ENCODE measurements at regions not wholly inside any gene's neighbourhood (a gene's known extent, or its start where the extent isn't known, plus 50 kb on each side); places are given as distances from the start of the nearest gene placed in this dataset.

DNA sequence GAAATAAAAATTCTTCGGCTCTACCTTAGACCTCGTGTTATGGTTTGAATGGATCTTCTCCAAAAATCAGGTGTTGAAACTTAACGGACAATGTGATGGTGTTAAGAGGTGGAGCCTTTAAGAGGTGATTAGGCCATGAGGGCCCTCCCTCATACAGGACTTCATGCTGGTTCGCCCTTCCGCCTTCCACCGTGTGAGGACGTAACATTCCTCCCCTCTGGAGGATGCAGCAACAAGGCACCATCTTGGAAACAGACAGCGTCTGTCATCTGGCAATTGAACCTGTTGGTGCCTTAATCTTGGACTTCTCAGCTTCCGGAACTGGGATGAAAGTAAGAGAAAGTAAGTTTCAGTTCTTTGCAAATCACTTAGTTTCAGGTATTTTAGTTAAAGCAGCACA lies 126.3 kb upstream of the SPRED2 start:
- 0 out of 2 replicates have a peak, but pooled peaks cover 2% of the 10 kb centered on the region for H3K4me1 ChIP-seq (ENCODE audit: control insufficient read depth, insufficient read depth, low read length)
- TF ChIP-seq CHD1 (IDR thresholded peaks at IDR 0.05; ENCODE audit: low read depth, low read length) (no peak), MAFK (IDR thresholded peaks at IDR 0.05; ENCODE audit: low read depth, low read length) (no peak)
- H3K14ac ChIP-seq (replicated peaks; ENCODE audit: low read depth, low read length): no peak overlapping the region
- H3K9me3 ChIP-seq (ENCODE audit: control insufficient read depth, insufficient read depth, low read length): no peaks in the 10 kb centered on the region
- no peak overlapping the region for H3K18ac ChIP-seq (ENCODE audit: low read depth, low read length)
- no peak overlapping the region for H2AK5ac ChIP-seq (ENCODE audit: low read depth, low read length)
- no peak overlapping the region for H3K9ac ChIP-seq (ENCODE audit: low read depth, low read length)
- ATAC-seq (ENCODE audit: low read depth): no peak
- ChIA-PET POLR2A (ENCODE audit: unreplicated experiment) (no interaction called here), CTCF (no interaction called here)
- intact Hi-C loops (cut with micrococcal nuclease) (no loop called here), dilution Hi-C loops (cut with HindIII; ENCODE audit: low sequenced_read_pairs, unreplicated experiment) (no loop called here), in situ Hi-C loops (cut with MboI; ENCODE audit: low sequenced_read_pairs) (loop anchor here (25.0 kb wide), 1 partner anchor 496 kb away; the partner anchor contains the start of gene CEP68)
- no peak overlapping the region for H2BK5ac ChIP-seq (ENCODE audit: low read depth, low read length, poor library complexity, severe bottlenecking)
- H4K5ac ChIP-seq (ENCODE audit: low read depth, low read length): no peak overlapping the region
- H4K91ac ChIP-seq (ENCODE audit: insufficient read depth, low read depth, low read length): no peak overlapping the region
- H2AFZ ChIP-seq (replicated peaks; ENCODE audit: low read length, poor library complexity): no peak overlapping the region
- 0 out of 2 replicates have a peak, but pooled peaks cover 3% of the 10 kb centered on the region for H3K9me1 ChIP-seq (ENCODE audit: insufficient read depth, low read length)
- no peaks in the 10 kb centered on the region for H3K36me3 ChIP-seq (ENCODE audit: control insufficient read depth, insufficient read depth, low read length)
- 100% methylated on average over 1 of the region's 9 CpGs; no CpG with 5 or more reads in 1 of the 2 experiments for WGBS, 2 experiments (ENCODE audit: extremely low coverage in 2 of 2, insufficient read length in 1 of 2)
- no peak overlapping the region for H2BK120ac ChIP-seq (ENCODE audit: low read depth, low read length)
- BruUV-seq (replicated peaks): no TSS peak
- DNase-seq: no peak
- H3K27ac ChIP-seq (ENCODE audit: insufficient read depth, low read length): no peak overlapping the region
- H3K4me2 ChIP-seq (ENCODE audit: low read depth, low read length): no peak overlapping the region
- no peak overlapping the region for H3K4me3 ChIP-seq (ENCODE audit: insufficient read depth, low read depth, low read length)
- H2AK9ac ChIP-seq (replicated peaks; ENCODE audit: low read depth, low read length, poor library complexity): no peak overlapping the region
- H2BK15ac ChIP-seq (ENCODE audit: low read depth, low read length): no peak overlapping the region
- H3K4ac ChIP-seq (ENCODE audit: low read depth, low read length): no peak overlapping the region
- no peak overlapping the region for H3K23ac ChIP-seq (ENCODE audit: low read depth, low read length)
- peaks cover 13% of the 10 kb centered on the region for H3K27me3 ChIP-seq (ENCODE audit: control insufficient read depth, insufficient read depth, low read length)
- no peak overlapping the region for H2BK20ac ChIP-seq (ENCODE audit: low read depth, low read length)
- H4K8ac ChIP-seq (ENCODE audit: low read depth in 2 of 2, low read length in 2 of 2): no peak overlapping the region
- no peak overlapping the region for H3K56ac ChIP-seq (ENCODE audit: extremely low read depth, insufficient read depth, low read length)
- no peaks in the 10 kb centered on the region for H3K79me1 ChIP-seq (ENCODE audit: low read depth in 1 of 2, low read length in 2 of 2)
- H4K20me1 ChIP-seq (ENCODE audit: insufficient read depth, low read length): no peaks in the 10 kb centered on the region

Measured in IMR-90 (cell line).